Psoas muscle (tissue), 7 donors: ENCODE measurements at regions not wholly inside any gene's neighbourhood (a gene's known extent, or its start where the extent isn't known, plus 50 kb on each side); places are given as distances from the start of the nearest gene placed in this dataset.

Experiments
- ATAC-seq, 4 donors: fragments of 200-7000 bp; cut with Tn5 transposase; one replicate each; pipeline ENCODE4 v1.9.1; 2020; ENCODE audit warnings: moderate library complexity in 3 of 4, mild to moderate bottlenecking in 2 of 4
- DNase-seq, 2 donors: peaks; one replicate each; pipeline ENCODE4 v3.0.0-alpha.2; 2020
- H3K27ac ChIP-seq: fragments of 200-600 bp; one replicate; pipeline ENCODE4 v1.8.0; 2022
- H3K27me3 ChIP-seq, 3 donors: fragments of 200-600 bp in 1 of 3; one replicate each; pipeline versions ENCODE4 v1.6.1 to v1.8.0; 2013 to 2022; ENCODE audit warnings: low read length in 2 of 3, mild to moderate bottlenecking in 2 of 3, moderate library complexity in 1 of 3; ENCODE audit not compliant: insufficient read depth in 3 of 3
- H3K36me3 ChIP-seq, 2 donors: fragments of 200-600 bp in 1 of 2; one replicate each; pipeline versions ENCODE4 v1.6.1 to v1.8.0; 2013 to 2022; ENCODE audit warnings: low read depth in 1 of 2, mild to moderate bottlenecking in 1 of 2, moderate library complexity in 1 of 2; ENCODE audit not compliant: insufficient read depth in 1 of 2
- H3K4me1 ChIP-seq: fragments of 200-600 bp; one replicate; pipeline ENCODE4 v1.8.0; 2022
- H3K4me3 ChIP-seq: fragments of 200-600 bp; one replicate; pipeline ENCODE4 v1.8.0; 2022; ENCODE audit warnings: mild to moderate bottlenecking
- H3K9me3 ChIP-seq: fragments of 200-600 bp; one replicate; pipeline ENCODE4 v1.8.0; 2022
- CTCF ChIP-seq: fragments of 200-600 bp; IDR thresholded peaks from one replicate; pipeline ENCODE4 v1.8.0; 2022; ENCODE audit warnings: antibody characterized with exemption
- WGBS, 3 donors: extraction: QIAGEN DNeasy Blood & Tissue Kit; methylation state at CpG; one replicate each; pipeline versions ENCODE4 v1.1.6 to v1.1.7; 2013; 5-methylcytosine and 5-hydroxymethylcytosine counted together
- intact Hi-C, 2 donors: fragments of 100-400 bp; cut with DNase I; formaldehyde crosslinking; loops; one replicate each; pipeline versions ENCODE4 v1.11.0 to v1.14.2; 2022
- donor health status: healthy with polysubstance abuse.
- donor health status: DM: no; HTN: no; CAD: no; lungs with moderate emphysema.
- donor health status: Bipolar disorder and iron deficiency.
- donor health status: healthy.
- donor health status: DM: yes; HTN: yes; CAD: no.
- donor health status: DM: no; HTN: no; CAD: no.
- donor health status: DM: yes; HTN: yes; CAD: no.

- WGBS, 3 donors: 5 to 13% (median 6%) methylated on average over 4 of the region's 4 CpGs
- no peak overlapping the region for H3K4me3 ChIP-seq
- TF ChIP-seq CTCF: no peak
- H3K9me3 ChIP-seq: no peaks in the 10 kb centered on the region
- DNase-seq (no peak), ATAC-seq (no peak)
- no peaks in the 10 kb centered on the region for H3K36me3 ChIP-seq
- no peaks in the 10 kb centered on the region for H3K27me3 ChIP-seq
- intact Hi-C loops: no loop called here
- no peak overlapping the region for H3K27ac ChIP-seq
- H3K4me1 ChIP-seq: no peaks in the 10 kb centered on the region
Observed at GRCh38 chr10:121284936-121285335, 313.3 kb downstream of the FGFR2 start.

- H3K27me3 ChIP-seq: no peaks in the 10 kb centered on the region
- ATAC-seq: no peak
- no peak for DNase-seq
- H3K4me1 ChIP-seq: no peaks in the 10 kb centered on the region
- no peak overlapping the region for H3K27ac ChIP-seq
- H3K9me3 ChIP-seq: no peaks in the 10 kb centered on the region
- whole genome bisulfite sequencing, 3 donors: 18 to 28% (median 27%) methylated on average over 5 of the region's 5 CpGs
- intact Hi-C loops: no loop called here
- H3K4me3 ChIP-seq: no peak overlapping the region
- TF ChIP-seq CTCF: no peak
- no peaks in the 10 kb centered on the region for H3K36me3 ChIP-seq
Observed at GRCh38 chr10:121285406-121286196, 312.6 kb downstream of the FGFR2 start.

- ATAC-seq (no peak), DNase-seq (no peak)
- Histone ChIP-seq H3K4me1 (no peaks in the 10 kb centered on the region), H3K4me3 (no peak overlapping the region), H3K9me3 (no peaks in the 10 kb centered on the region), H3K27me3 (no peaks in the 10 kb centered on the region), H3K27ac (no peak overlapping the region), H3K36me3 (no peaks in the 10 kb centered on the region)
- intact Hi-C loops: no loop called here
- no peak for TF ChIP-seq CTCF
- WGBS, 3 donors: 54 to 79% (median 67%) methylated on average over 1 of the region's 1 CpG
Observed at GRCh38 chr10:121288011-121288410, 310.2 kb downstream of the FGFR2 start.

GRCh38 chr10:121288864-121289661 lies 309.2 kb downstream of the FGFR2 start:
- H3K27ac ChIP-seq: no peak overlapping the region
- no peaks in the 10 kb centered on the region for H3K36me3 ChIP-seq
- no peaks in the 10 kb centered on the region for H3K9me3 ChIP-seq
- no peak for TF ChIP-seq CTCF
- no peaks in the 10 kb centered on the region for H3K4me1 ChIP-seq
- WGBS, 3 donors: 44 to 61% (median 57%) methylated on average over 6 of the region's 6 CpGs
- H3K4me3 ChIP-seq: no peak overlapping the region
- intact Hi-C loops: no loop called here
- ATAC-seq: no peak
- no peaks in the 10 kb centered on the region for H3K27me3 ChIP-seq
- DNase-seq: no peak
